Endodermal cell (in vitro differentiated cells): ENCODE measurements at regions not wholly inside any gene's neighbourhood (a gene's known extent, or its start where the extent isn't known, plus 50 kb on each side); places are given as distances from the start of the nearest gene placed in this dataset.

Experiments
- DNase-seq: peaks from one replicate; pipeline ENCODE4 v3.0.0-alpha.2; 2017
- H3K27ac ChIP-seq: 2 replicates; pipeline ENCODE4 v1.5.1; 2013; ENCODE audit warnings: mild to moderate bottlenecking, low read depth, low read length, moderate library complexity
- H3K27me3 ChIP-seq: 2 replicates; pipeline ENCODE4 v1.6.1; 2013; ENCODE audit warnings: mild to moderate bottlenecking, low read length, moderate library complexity; ENCODE audit not compliant: insufficient read depth, control insufficient read depth, poor library complexity, severe bottlenecking
- H3K36me3 ChIP-seq: 2 replicates; pipeline ENCODE4 v1.7.0; 2013; ENCODE audit warnings: mild to moderate bottlenecking, low read length, moderate library complexity; ENCODE audit not compliant: control insufficient read depth, insufficient read depth
- H3K4me1 ChIP-seq: one replicate; pipeline ENCODE4 v1.7.0; 2013; ENCODE audit warnings: low read length; ENCODE audit not compliant: control insufficient read depth, insufficient read depth
- H3K4me3 ChIP-seq: 2 replicates; pipeline ENCODE4 v1.5.1; 2013; ENCODE audit warnings: mild to moderate bottlenecking, low read length, moderate library complexity
- H3K9ac ChIP-seq: 2 replicates; pipeline ENCODE4 v1.6.1; 2013; ENCODE audit warnings: mild to moderate bottlenecking, low read length, moderate library complexity; ENCODE audit not compliant: poor library complexity, severe bottlenecking; ENCODE audit errors: extremely low read depth
- H3K9me3 ChIP-seq: 2 replicates; pipeline ENCODE4 v1.6.1; 2013; ENCODE audit warnings: mild to moderate bottlenecking, low read length, moderate library complexity; ENCODE audit not compliant: control insufficient read depth
- H3K27ac Mint-ChIP-seq: 2 replicates; pipeline ENCODE4 v1.8.0; 2020; ENCODE audit warnings: mixed read lengths
- H3K27me3 Mint-ChIP-seq: 2 replicates; pipeline ENCODE4 v1.8.0; 2021; ENCODE audit warnings: mild to moderate bottlenecking, mixed read lengths; ENCODE audit not compliant: insufficient read depth
- H3K36me3 Mint-ChIP-seq: 2 replicates; pipeline ENCODE4 v1.8.0; 2020; ENCODE audit warnings: low read depth, mixed read lengths
- H3K4me1 Mint-ChIP-seq: 2 replicates; pipeline ENCODE4 v1.8.0; 2020; ENCODE audit warnings: mixed read lengths
- H3K4me3 Mint-ChIP-seq: 2 replicates; pipeline ENCODE4 v1.8.0; 2020; ENCODE audit warnings: mild to moderate bottlenecking, moderate library complexity, mixed read lengths
- H3K9me3 Mint-ChIP-seq: 2 replicates; pipeline ENCODE4 v1.8.0; 2020; ENCODE audit warnings: mild to moderate bottlenecking, mixed read lengths
- WGBS, 2 experiments: methylation state at CpG; one replicate each; pipeline versions ENCODE4 v1.1.5 to v1.1.7; 2013; ENCODE audit warnings: missing lambda C conversion rate in 2 of 2, mixed read lengths in 1 of 2; ENCODE audit not compliant: insufficient coverage in 1 of 2, insufficient read length in 1 of 2; 5-methylcytosine and 5-hydroxymethylcytosine counted together
- TF ChIP-seq, protein P1 (sequence below): fragments of 200-600 bp; sonication (generic); conservative IDR thresholded peaks from 2 replicates; pipeline ENCODE4 v1.5.0; 2021; ENCODE audit warnings: antibody characterized with exemption, mild to moderate bottlenecking

DNA sequence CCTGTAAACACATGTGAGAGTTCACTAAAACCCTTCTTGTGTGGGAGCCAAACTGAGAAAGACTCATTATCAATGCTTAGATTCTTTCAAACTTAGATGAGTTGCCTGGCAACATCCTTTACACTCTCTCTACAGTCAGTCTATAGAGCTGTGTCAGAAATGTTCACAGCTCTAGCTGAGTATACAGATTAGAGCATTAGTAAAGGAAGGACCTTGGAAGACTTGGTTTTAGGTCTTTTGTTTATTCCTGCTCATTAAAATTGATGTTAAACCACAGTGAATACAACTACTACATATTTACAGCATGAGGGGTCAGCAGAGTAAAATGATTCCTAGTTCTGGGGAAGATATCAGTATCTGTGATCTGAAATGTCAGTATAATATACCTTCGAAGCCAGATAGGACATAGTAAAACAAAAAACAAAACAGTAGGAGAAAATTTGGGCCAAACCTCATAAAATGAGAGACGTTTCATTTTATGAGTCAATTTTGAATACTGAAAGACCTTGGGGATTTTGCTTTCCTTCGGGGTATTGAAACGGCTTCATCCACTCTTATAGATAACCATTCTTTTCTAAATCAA, 186.0 kb downstream of the TANC2 start:
- peak overlapping the region; percentile 35 for H3K9ac ChIP-seq
- 88% methylated on average over 4 of the region's 4 CpGs; no CpG with 5 or more reads in 1 of the 2 experiments for WGBS, 2 experiments
- Mint-ChIP-seq H3K27ac (peak overlapping the region; percentile 90), H3K36me3 (peaks cover 2% of the 10 kb centered on the region), H3K4me3 (peak overlapping the region; percentile 10), H3K4me1 (peaks cover 64% of the 10 kb centered on the region), H3K27me3 (no peaks in the 10 kb centered on the region), H3K9me3 (no peaks in the 10 kb centered on the region)
- H3K27ac ChIP-seq: peak overlapping the region; percentile 96
- peaks cover 17% of the 10 kb centered on the region for H3K4me1 ChIP-seq
- TF ChIP-seq, protein P1, sequence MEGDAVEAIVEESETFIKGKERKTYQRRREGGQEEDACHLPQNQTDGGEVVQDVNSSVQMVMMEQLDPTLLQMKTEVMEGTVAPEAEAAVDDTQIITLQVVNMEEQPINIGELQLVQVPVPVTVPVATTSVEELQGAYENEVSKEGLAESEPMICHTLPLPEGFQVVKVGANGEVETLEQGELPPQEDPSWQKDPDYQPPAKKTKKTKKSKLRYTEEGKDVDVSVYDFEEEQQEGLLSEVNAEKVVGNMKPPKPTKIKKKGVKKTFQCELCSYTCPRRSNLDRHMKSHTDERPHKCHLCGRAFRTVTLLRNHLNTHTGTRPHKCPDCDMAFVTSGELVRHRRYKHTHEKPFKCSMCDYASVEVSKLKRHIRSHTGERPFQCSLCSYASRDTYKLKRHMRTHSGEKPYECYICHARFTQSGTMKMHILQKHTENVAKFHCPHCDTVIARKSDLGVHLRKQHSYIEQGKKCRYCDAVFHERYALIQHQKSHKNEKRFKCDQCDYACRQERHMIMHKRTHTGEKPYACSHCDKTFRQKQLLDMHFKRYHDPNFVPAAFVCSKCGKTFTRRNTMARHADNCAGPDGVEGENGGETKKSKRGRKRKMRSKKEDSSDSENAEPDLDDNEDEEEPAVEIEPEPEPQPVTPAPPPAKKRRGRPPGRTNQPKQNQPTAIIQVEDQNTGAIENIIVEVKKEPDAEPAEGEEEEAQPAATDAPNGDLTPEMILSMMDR: no peak
- no peaks in the 10 kb centered on the region for H3K36me3 ChIP-seq
- DNase-seq: no peak
- H3K27me3 ChIP-seq: peaks cover 12% of the 10 kb centered on the region
- no peaks in the 10 kb centered on the region for H3K9me3 ChIP-seq
- peak overlapping the region; percentile 50 for H3K4me3 ChIP-seq

DNA sequence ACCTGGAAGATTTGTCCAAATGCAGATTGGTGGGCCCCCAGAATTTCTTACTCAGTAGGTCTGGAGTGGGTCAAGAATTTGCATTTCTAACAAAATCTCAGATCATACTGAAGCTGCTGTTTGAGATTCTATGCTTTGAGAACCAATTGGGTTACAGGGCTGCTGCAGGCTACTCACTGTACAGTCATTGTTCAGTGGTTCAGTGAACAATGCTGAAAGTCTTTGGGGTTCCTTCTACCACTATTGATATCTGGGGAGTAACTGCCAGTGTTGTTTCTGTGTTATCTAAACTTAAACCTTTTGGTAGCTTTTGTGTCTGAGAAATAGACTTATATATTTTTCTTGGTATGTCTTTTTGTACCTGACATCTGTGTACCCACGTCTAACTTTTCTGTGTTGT, 187.5 kb downstream of the TANC2 start:
- Mint-ChIP-seq H3K27ac (peak overlapping the region; percentile 2), H3K9me3 (no peaks in the 10 kb centered on the region), H3K4me1 (peaks cover 67% of the 10 kb centered on the region), H3K4me3 (peak overlapping the region; percentile 17), H3K36me3 (no peaks in the 10 kb centered on the region), H3K27me3 (no peaks in the 10 kb centered on the region)
- Histone ChIP-seq H3K36me3 (no peaks in the 10 kb centered on the region), H3K9ac (no peak overlapping the region), H3K4me3 (no peak overlapping the region), H3K27me3 (peaks cover 8% of the 10 kb centered on the region), H3K9me3 (no peaks in the 10 kb centered on the region), H3K4me1 (peaks cover 17% of the 10 kb centered on the region), H3K27ac (peak overlapping the region; percentile 33)
- TF ChIP-seq, protein P1: no peak
- no peak for DNase-seq
- 57 to 67% methylated on average over 1 of the region's 1 CpG for WGBS, 2 experiments

DNA sequence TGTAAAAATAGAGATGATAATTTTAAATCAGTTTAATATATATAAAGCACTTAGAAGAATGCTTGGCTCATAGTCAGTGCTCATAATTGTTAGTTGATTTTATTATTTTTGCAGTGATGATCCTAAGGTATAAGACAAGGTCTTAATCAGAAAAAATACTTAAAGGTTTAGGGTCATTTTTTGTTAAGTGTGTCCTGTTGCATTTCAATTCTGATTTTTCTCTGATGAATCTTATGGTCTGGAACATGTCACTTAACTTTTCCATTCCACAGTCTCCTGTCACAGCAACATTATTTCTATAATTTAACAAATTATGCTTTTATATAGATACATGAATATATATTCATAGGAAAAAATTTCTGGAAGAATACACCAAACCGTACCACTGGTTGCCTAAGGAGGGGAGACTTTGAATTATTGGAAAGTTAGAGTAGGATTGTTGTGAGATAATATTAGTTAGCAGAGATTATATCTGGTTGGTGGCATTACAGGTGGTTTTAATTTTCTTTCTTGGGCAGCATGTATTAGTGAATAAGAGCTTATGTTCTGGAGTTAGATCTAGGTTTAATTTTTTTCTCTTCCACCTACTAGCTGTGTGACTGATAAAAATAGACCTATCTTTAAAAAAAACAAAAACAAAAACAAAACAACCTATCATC, 188.7 kb downstream of the TANC2 start:
- TF ChIP-seq, protein P1: no peak
- Histone ChIP-seq H3K9ac (no peak overlapping the region), H3K9me3 (no peaks in the 10 kb centered on the region), H3K27ac (no peak overlapping the region), H3K27me3 (peaks cover 4% of the 10 kb centered on the region), H3K4me3 (no peak overlapping the region), H3K4me1 (peaks cover 17% of the 10 kb centered on the region), H3K36me3 (no peaks in the 10 kb centered on the region)
- Mint-ChIP-seq H3K4me1 (peaks cover 66% of the 10 kb centered on the region), H3K27ac (peak overlapping the region; percentile 11), H3K4me3 (no peak overlapping the region), H3K36me3 (no peaks in the 10 kb centered on the region), H3K9me3 (no peaks in the 10 kb centered on the region), H3K27me3 (no peaks in the 10 kb centered on the region)
- no peak for DNase-seq
- 100% methylated on average over 1 of the region's 1 CpG for WGBS, 2 experiments
